ENCODE measurements at regions not wholly inside any gene's neighbourhood (a gene's known extent, or its start where the extent isn't known, plus 50 kb on each side); places are given as distances from the start of the nearest gene placed in this dataset.

- TF ChIP-seq, protein P1, sequence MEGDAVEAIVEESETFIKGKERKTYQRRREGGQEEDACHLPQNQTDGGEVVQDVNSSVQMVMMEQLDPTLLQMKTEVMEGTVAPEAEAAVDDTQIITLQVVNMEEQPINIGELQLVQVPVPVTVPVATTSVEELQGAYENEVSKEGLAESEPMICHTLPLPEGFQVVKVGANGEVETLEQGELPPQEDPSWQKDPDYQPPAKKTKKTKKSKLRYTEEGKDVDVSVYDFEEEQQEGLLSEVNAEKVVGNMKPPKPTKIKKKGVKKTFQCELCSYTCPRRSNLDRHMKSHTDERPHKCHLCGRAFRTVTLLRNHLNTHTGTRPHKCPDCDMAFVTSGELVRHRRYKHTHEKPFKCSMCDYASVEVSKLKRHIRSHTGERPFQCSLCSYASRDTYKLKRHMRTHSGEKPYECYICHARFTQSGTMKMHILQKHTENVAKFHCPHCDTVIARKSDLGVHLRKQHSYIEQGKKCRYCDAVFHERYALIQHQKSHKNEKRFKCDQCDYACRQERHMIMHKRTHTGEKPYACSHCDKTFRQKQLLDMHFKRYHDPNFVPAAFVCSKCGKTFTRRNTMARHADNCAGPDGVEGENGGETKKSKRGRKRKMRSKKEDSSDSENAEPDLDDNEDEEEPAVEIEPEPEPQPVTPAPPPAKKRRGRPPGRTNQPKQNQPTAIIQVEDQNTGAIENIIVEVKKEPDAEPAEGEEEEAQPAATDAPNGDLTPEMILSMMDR (IDR thresholded peaks at IDR 0.05): no peak
- TF ChIP-seq POLR2A (IDR thresholded peaks at IDR 0.05): no peak
These were observed 516.3 kb upstream of the MKI67 start for GRCh38 chr10:128642502-128642901.
